HCT116 (cell line): ENCODE measurements at regions not wholly inside any gene's neighbourhood (a gene's known extent, or its start where the extent isn't known, plus 50 kb on each side); places are given as distances from the start of the nearest gene placed in this dataset.

Experiments
- EZH2 ChIP-seq: fragments of 200-600 bp; sonication (generic); IDR thresholded peaks from 2 replicates; pipeline ENCODE4 v1.6.1; 2017; ENCODE audit warnings: antibody characterized with exemption, mixed run types
- YY1 ChIP-seq: IDR thresholded peaks from 2 replicates; pipeline ENCODE4 v1.6.1; 2011; ENCODE audit warnings: low read length, low read depth, moderate library complexity, mild to moderate bottlenecking; ENCODE audit not compliant: insufficient replicate concordance; ENCODE audit errors: extremely low read depth
- ZFX ChIP-seq: fragments of 450-650 bp; IDR thresholded peaks from 2 replicates; pipeline ENCODE4 v1.6.1; 2017
- TF ChIP-seq, protein P1 (sequence below), 3 experiments: fragments of 200-600 bp in 1 of 3; sonication (generic) in 1 of 3; IDR thresholded peaks in 2 of 3; conservative IDR thresholded peaks in 1 of 3; 2 replicates each; pipeline ENCODE4 v1.5.1; 2012 to 2017; ENCODE audit warnings: low read depth in 2 of 3, low read length in 2 of 3, antibody characterized with exemption in 1 of 3, borderline replicate concordance in 1 of 3, control low read depth in 1 of 3, mild to moderate bottlenecking in 1 of 3, mixed read lengths in 1 of 3, mixed run types in 1 of 3, moderate library complexity in 1 of 3; ENCODE audit not compliant: insufficient read depth in 1 of 3

DNA sequence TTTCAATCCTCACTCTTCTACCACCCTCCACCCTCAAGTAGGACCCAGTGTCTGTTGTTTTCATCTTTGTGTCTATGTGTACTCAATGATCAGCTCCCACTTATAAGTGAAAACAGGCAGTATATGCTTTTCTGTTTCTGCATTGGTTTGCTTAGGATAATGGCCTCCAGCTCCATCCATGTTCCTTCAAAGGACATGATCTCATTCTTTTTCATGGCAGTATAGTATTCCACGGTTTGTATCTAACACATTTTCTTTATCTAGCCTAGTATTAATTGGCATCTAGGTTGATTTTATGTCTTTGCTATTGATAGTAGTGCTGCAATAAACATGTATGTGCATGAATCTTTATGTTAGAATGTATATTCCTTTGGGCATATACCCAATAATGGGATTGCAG lies 259.8 kb upstream of the KIF2A start:
- TF ChIP-seq, protein P1, sequence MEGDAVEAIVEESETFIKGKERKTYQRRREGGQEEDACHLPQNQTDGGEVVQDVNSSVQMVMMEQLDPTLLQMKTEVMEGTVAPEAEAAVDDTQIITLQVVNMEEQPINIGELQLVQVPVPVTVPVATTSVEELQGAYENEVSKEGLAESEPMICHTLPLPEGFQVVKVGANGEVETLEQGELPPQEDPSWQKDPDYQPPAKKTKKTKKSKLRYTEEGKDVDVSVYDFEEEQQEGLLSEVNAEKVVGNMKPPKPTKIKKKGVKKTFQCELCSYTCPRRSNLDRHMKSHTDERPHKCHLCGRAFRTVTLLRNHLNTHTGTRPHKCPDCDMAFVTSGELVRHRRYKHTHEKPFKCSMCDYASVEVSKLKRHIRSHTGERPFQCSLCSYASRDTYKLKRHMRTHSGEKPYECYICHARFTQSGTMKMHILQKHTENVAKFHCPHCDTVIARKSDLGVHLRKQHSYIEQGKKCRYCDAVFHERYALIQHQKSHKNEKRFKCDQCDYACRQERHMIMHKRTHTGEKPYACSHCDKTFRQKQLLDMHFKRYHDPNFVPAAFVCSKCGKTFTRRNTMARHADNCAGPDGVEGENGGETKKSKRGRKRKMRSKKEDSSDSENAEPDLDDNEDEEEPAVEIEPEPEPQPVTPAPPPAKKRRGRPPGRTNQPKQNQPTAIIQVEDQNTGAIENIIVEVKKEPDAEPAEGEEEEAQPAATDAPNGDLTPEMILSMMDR (IDR thresholded peaks at IDR 0.05 in 2 of 3, conservative IDR thresholded peaks at IDR 0.05 in 1 of 3; ENCODE audit: borderline replicate concordance in 1 of 3, insufficient read depth in 1 of 3, low read depth in 2 of 3, low read length in 2 of 3) = no peak
- TF ChIP-seq ZFX (no peak), EZH2 (no peak), YY1 (no peak)
